ENCODE measurements at regions not wholly inside any gene's neighbourhood (a gene's known extent, or its start where the extent isn't known, plus 50 kb on each side); places are given as distances from the start of the nearest gene placed in this dataset.
"Not testable (repeated sequence)": the region's sequence is repeated elsewhere in the genome, so short reads cannot be mapped to it uniquely, and the experiment has no call there.

GRCh38 chr4:14340321-14340720, 662.0 kb upstream of the CPEB2 start:
- DNase-seq (ENCODE audit: extremely low spot score in 2 of 2), result no peak
- Histone ChIP-seq H3K27me3 (no peaks in the 10 kb centered on the region), H3K4me3 (no peak overlapping the region), H3K27ac (no peak overlapping the region), H3K9me3 (no peaks in the 10 kb centered on the region), H3K4me1 (no peaks in the 10 kb centered on the region), H3K36me3 (no peaks in the 10 kb centered on the region)
- intact Hi-C loops (cut with DNase I), result loop anchor here (10.0 kb wide), 1 partner anchor 1606 kb away; no protein-coding TSS in a partner anchor
- TF ChIP-seq POLR2AphosphoS5 (IDR thresholded peaks at IDR 0.05; ENCODE audit: insufficient read depth in 1 of 2, low read depth in 1 of 2) (no peak), CTCF (IDR thresholded peaks at IDR 0.05) (no peak), POLR2A (IDR thresholded peaks at IDR 0.05) (no peak)

- TF ChIP-seq POLR2AphosphoS5 (IDR thresholded peaks at IDR 0.05; ENCODE audit: insufficient read depth in 1 of 2, low read depth in 1 of 2), result no peak
- no peak for TF ChIP-seq CTCF (IDR thresholded peaks at IDR 0.05)
- TF ChIP-seq POLR2A (IDR thresholded peaks at IDR 0.05), result no peak
- no peaks in the 10 kb centered on the region for H3K36me3 ChIP-seq
- H3K4me3 ChIP-seq, result no peak overlapping the region
Measured at GRCh38 chr4:14343961-14344360, 658.3 kb upstream of the CPEB2 start.

GRCh38 chr4:14345356-14345775, 656.9 kb upstream of the CPEB2 start:
- Histone ChIP-seq H3K27ac (no peak overlapping the region), H3K27me3 (no peaks in the 10 kb centered on the region), H3K4me1 (no peaks in the 10 kb centered on the region), H3K4me3 (no peak overlapping the region), H3K9me3 (no peaks in the 10 kb centered on the region), H3K36me3 (no peaks in the 10 kb centered on the region)
- DNase-seq (ENCODE audit: extremely low spot score in 2 of 2), result no peak
- no peak for TF ChIP-seq CTCF (IDR thresholded peaks at IDR 0.05)
- intact Hi-C loops (cut with DNase I), result loop anchor here (10.0 kb wide), 1 partner anchor 1611 kb away; no protein-coding TSS in a partner anchor

More at GRCh38 chr4:14343961-14344360, 658.3 kb upstream of the CPEB2 start:
- Histone ChIP-seq H3K4me1 (no peaks in the 10 kb centered on the region), H3K27me3 (no peaks in the 10 kb centered on the region), H3K9me3 (no peaks in the 10 kb centered on the region), H3K27ac (no peak overlapping the region)
- no peak for DNase-seq (ENCODE audit: extremely low spot score in 2 of 2)
- intact Hi-C loops (cut with DNase I), result loop anchor here (10.0 kb wide), 1 partner anchor 1609 kb away; no protein-coding TSS in a partner anchor

GRCh38 chr4:14347526-14347925, 654.8 kb upstream of the CPEB2 start:
- no peak overlapping the region for H3K27ac ChIP-seq
- no peak overlapping the region for H3K4me3 ChIP-seq
- TF ChIP-seq POLR2AphosphoS5 (IDR thresholded peaks at IDR 0.05; ENCODE audit: insufficient read depth in 1 of 2, low read depth in 1 of 2) (no peak), CTCF (IDR thresholded peaks at IDR 0.05) (no peak), POLR2A (IDR thresholded peaks at IDR 0.05) (no peak)
- DNase-seq (ENCODE audit: extremely low spot score in 2 of 2), result no peak
- no peaks in the 10 kb centered on the region for H3K4me1 ChIP-seq
- H3K36me3 ChIP-seq, result no peaks in the 10 kb centered on the region
- intact Hi-C loops (cut with DNase I), result loop anchor here (10.0 kb wide), 1 partner anchor 1613 kb away; no protein-coding TSS in a partner anchor
- H3K9me3 ChIP-seq, result no peaks in the 10 kb centered on the region
- no peaks in the 10 kb centered on the region for H3K27me3 ChIP-seq

GRCh38 chr4:14348506-14348905, 653.8 kb upstream of the CPEB2 start:
- Histone ChIP-seq H3K4me3 (no peak overlapping the region), H3K27me3 (no peaks in the 10 kb centered on the region), H3K27ac (no peak overlapping the region), H3K4me1 (no peaks in the 10 kb centered on the region), H3K36me3 (no peaks in the 10 kb centered on the region), H3K9me3 (no peaks in the 10 kb centered on the region)
- intact Hi-C loops (cut with DNase I), result loop anchor here (10.0 kb wide), 1 partner anchor 1614 kb away; no protein-coding TSS in a partner anchor
- no peak for DNase-seq (ENCODE audit: extremely low spot score in 2 of 2)
- no peak for TF ChIP-seq POLR2AphosphoS5 (IDR thresholded peaks at IDR 0.05; ENCODE audit: insufficient read depth in 1 of 2, low read depth in 1 of 2)
- no peak for TF ChIP-seq POLR2A (IDR thresholded peaks at IDR 0.05)
- no peak for TF ChIP-seq CTCF (IDR thresholded peaks at IDR 0.05)

DNA sequence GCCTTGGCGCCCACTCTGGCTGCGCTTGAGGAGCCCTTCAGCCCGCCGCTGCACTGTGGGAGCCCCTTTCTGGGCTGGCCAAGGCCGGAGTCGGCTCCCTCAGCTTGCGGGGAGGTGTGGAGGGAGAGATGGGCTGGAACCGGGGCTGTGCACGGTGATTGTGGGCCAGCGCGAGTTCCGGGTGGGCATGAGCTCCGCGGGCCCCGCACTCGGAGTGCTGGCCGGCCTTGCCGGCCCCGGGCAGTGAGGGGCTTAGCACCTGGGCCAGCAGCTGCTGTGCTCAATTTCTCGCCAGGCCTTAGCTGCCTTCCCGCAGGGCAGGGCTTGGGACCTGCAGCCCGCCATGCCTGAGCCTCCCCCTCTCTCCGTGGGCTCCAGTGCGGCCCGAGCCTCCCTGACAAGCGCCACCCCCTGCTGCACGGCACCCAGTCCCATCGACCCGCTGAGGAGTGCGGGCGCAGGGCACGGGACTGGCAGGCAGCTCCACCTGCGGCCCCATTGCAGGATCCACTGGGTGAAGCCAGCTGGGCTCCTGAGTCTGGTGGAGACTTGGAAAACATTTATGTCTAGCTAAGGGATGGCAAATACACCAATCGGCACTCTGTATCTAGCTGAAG, 643.6 kb upstream of the CPEB2 start:
- intact Hi-C loops (cut with DNase I); H3K36me3 ChIP-seq: not testable (repeated sequence)

More for the DNA sequence above, 643.6 kb upstream of the CPEB2 start:
- H3K4me3 ChIP-seq; DNase-seq (ENCODE audit: extremely low spot score in 2 of 2); H3K9me3 ChIP-seq; H3K27ac ChIP-seq; H3K4me1 ChIP-seq; H3K27me3 ChIP-seq: not testable (repeated sequence)

Measured in vagina (tissue), 2 donors.